ENCODE measurements at regions not wholly inside any gene's neighbourhood (a gene's known extent, or its start where the extent isn't known, plus 50 kb on each side); places are given as distances from the start of the nearest gene placed in this dataset.

- Histone ChIP-seq H3K9me3 (ENCODE audit: control insufficient read depth, low read depth, low read length) (no peaks in the 10 kb centered on the region), H3K27ac (ENCODE audit: low read length) (no peak overlapping the region), H3K4me3 (ENCODE audit: low read length) (no peak overlapping the region), H3K9ac (ENCODE audit: low read length) (no peak overlapping the region), H3K4me1 (ENCODE audit: control insufficient read depth, low read depth, low read length) (peaks cover 6% of the 10 kb centered on the region), H3K27me3 (ENCODE audit: control insufficient read depth, insufficient read depth, low read length) (no peaks in the 10 kb centered on the region), H3K36me3 (ENCODE audit: control insufficient read depth, low read depth, low read length) (no peaks in the 10 kb centered on the region)
These were observed 1683.2 kb downstream of the MAT2B start for GRCh38 chr5:165188556-165189175.

GRCh38 chr5:165196961-165197360 is 1691.5 kb downstream of the MAT2B start:
- H3K27me3 ChIP-seq (ENCODE audit: control insufficient read depth, insufficient read depth, low read length), result no peaks in the 10 kb centered on the region
- H3K9me3 ChIP-seq (ENCODE audit: control insufficient read depth, low read depth, low read length), result no peaks in the 10 kb centered on the region
- H3K36me3 ChIP-seq (ENCODE audit: control insufficient read depth, low read depth, low read length), result no peaks in the 10 kb centered on the region
- H3K4me1 ChIP-seq (ENCODE audit: control insufficient read depth, low read depth, low read length), result no peaks in the 10 kb centered on the region
- H3K27ac ChIP-seq (ENCODE audit: low read length), result no peak overlapping the region
- H3K9ac ChIP-seq (ENCODE audit: low read length), result no peak overlapping the region
- H3K4me3 ChIP-seq (ENCODE audit: low read length), result no peak overlapping the region

GRCh38 chr5:165201369-165201768 is 1696.0 kb downstream of the MAT2B start:
- H3K4me1 ChIP-seq (ENCODE audit: control insufficient read depth, low read depth, low read length), result peaks cover 3% of the 10 kb centered on the region
- no peak overlapping the region for H3K27ac ChIP-seq (ENCODE audit: low read length)
- no peak overlapping the region for H3K4me3 ChIP-seq (ENCODE audit: low read length)
- H3K27me3 ChIP-seq (ENCODE audit: control insufficient read depth, insufficient read depth, low read length), result no peaks in the 10 kb centered on the region
- H3K9ac ChIP-seq (ENCODE audit: low read length), result no peak overlapping the region
- no peaks in the 10 kb centered on the region for H3K9me3 ChIP-seq (ENCODE audit: control insufficient read depth, low read depth, low read length)
- H3K36me3 ChIP-seq (ENCODE audit: control insufficient read depth, low read depth, low read length), result no peaks in the 10 kb centered on the region

GRCh38 chr5:165201771-165202518 is 1696.5 kb downstream of the MAT2B start:
- Histone ChIP-seq H3K9ac (ENCODE audit: low read length) (no peak overlapping the region), H3K36me3 (ENCODE audit: control insufficient read depth, low read depth, low read length) (no peaks in the 10 kb centered on the region), H3K4me1 (ENCODE audit: control insufficient read depth, low read depth, low read length) (peaks cover 8% of the 10 kb centered on the region), H3K27me3 (ENCODE audit: control insufficient read depth, insufficient read depth, low read length) (no peaks in the 10 kb centered on the region), H3K4me3 (ENCODE audit: low read length) (no peak overlapping the region), H3K9me3 (ENCODE audit: control insufficient read depth, low read depth, low read length) (no peaks in the 10 kb centered on the region), H3K27ac (ENCODE audit: low read length) (no peak overlapping the region)

- H3K4me1 ChIP-seq (ENCODE audit: control insufficient read depth, low read depth, low read length), result peaks cover 12% of the 10 kb centered on the region
- no peaks in the 10 kb centered on the region for H3K36me3 ChIP-seq (ENCODE audit: control insufficient read depth, low read depth, low read length)
- no peak overlapping the region for H3K27ac ChIP-seq (ENCODE audit: low read length)
- no peak overlapping the region for H3K4me3 ChIP-seq (ENCODE audit: low read length)
- no peaks in the 10 kb centered on the region for H3K27me3 ChIP-seq (ENCODE audit: control insufficient read depth, insufficient read depth, low read length)
- no peaks in the 10 kb centered on the region for H3K9me3 ChIP-seq (ENCODE audit: control insufficient read depth, low read depth, low read length)
- no peak overlapping the region for H3K9ac ChIP-seq (ENCODE audit: low read length)
These were observed 1697.1 kb downstream of the MAT2B start for GRCh38 chr5:165202519-165202910.

- Histone ChIP-seq H3K4me3 (ENCODE audit: low read length) (no peak overlapping the region), H3K27ac (ENCODE audit: low read length) (no peak overlapping the region), H3K4me1 (ENCODE audit: control insufficient read depth, low read depth, low read length) (peaks cover 19% of the 10 kb centered on the region), H3K27me3 (ENCODE audit: control insufficient read depth, insufficient read depth, low read length) (no peaks in the 10 kb centered on the region), H3K36me3 (ENCODE audit: control insufficient read depth, low read depth, low read length) (no peaks in the 10 kb centered on the region), H3K9me3 (ENCODE audit: control insufficient read depth, low read depth, low read length) (no peaks in the 10 kb centered on the region), H3K9ac (ENCODE audit: low read length) (no peak overlapping the region)
These were observed 1703.8 kb downstream of the MAT2B start for GRCh38 chr5:165209101-165209727.

- Histone ChIP-seq H3K36me3 (ENCODE audit: control insufficient read depth, low read depth, low read length) (no peaks in the 10 kb centered on the region), H3K27me3 (ENCODE audit: control insufficient read depth, insufficient read depth, low read length) (no peaks in the 10 kb centered on the region), H3K9me3 (ENCODE audit: control insufficient read depth, low read depth, low read length) (no peaks in the 10 kb centered on the region), H3K9ac (ENCODE audit: low read length) (no peak overlapping the region), H3K4me3 (ENCODE audit: low read length) (no peak overlapping the region), H3K27ac (ENCODE audit: low read length) (no peak overlapping the region), H3K4me1 (ENCODE audit: control insufficient read depth, low read depth, low read length) (peaks cover 11% of the 10 kb centered on the region)
These were observed 1719.1 kb downstream of the MAT2B start for GRCh38 chr5:165224366-165225045.

- no peaks in the 10 kb centered on the region for H3K27me3 ChIP-seq (ENCODE audit: control insufficient read depth, insufficient read depth, low read length)
- no peak overlapping the region for H3K27ac ChIP-seq (ENCODE audit: low read length)
- no peak overlapping the region for H3K9ac ChIP-seq (ENCODE audit: low read length)
- H3K4me1 ChIP-seq (ENCODE audit: control insufficient read depth, low read depth, low read length), result peaks cover 27% of the 10 kb centered on the region
- no peaks in the 10 kb centered on the region for H3K36me3 ChIP-seq (ENCODE audit: control insufficient read depth, low read depth, low read length)
- H3K4me3 ChIP-seq (ENCODE audit: low read length), result no peak overlapping the region
- no peaks in the 10 kb centered on the region for H3K9me3 ChIP-seq (ENCODE audit: control insufficient read depth, low read depth, low read length)
These were observed 1722.1 kb downstream of the MAT2B start for GRCh38 chr5:165227515-165227914.

- no peaks in the 10 kb centered on the region for H3K9me3 ChIP-seq (ENCODE audit: control insufficient read depth, low read depth, low read length)
- H3K27ac ChIP-seq (ENCODE audit: low read length), result no peak overlapping the region
- H3K4me1 ChIP-seq (ENCODE audit: control insufficient read depth, low read depth, low read length), result peaks cover 33% of the 10 kb centered on the region
- no peaks in the 10 kb centered on the region for H3K27me3 ChIP-seq (ENCODE audit: control insufficient read depth, insufficient read depth, low read length)
- no peaks in the 10 kb centered on the region for H3K36me3 ChIP-seq (ENCODE audit: control insufficient read depth, low read depth, low read length)
- no peak overlapping the region for H3K4me3 ChIP-seq (ENCODE audit: low read length)
- no peak overlapping the region for H3K9ac ChIP-seq (ENCODE audit: low read length)
These were observed 1722.8 kb downstream of the MAT2B start for GRCh38 chr5:165228184-165228583.

GRCh38 chr5:165231821-165232508 is 1726.5 kb downstream of the MAT2B start:
- H3K4me3 ChIP-seq (ENCODE audit: low read length), result no peak overlapping the region
- H3K27ac ChIP-seq (ENCODE audit: low read length), result peak overlapping the region; percentile 3
- H3K36me3 ChIP-seq (ENCODE audit: control insufficient read depth, low read depth, low read length), result no peaks in the 10 kb centered on the region
- H3K4me1 ChIP-seq (ENCODE audit: control insufficient read depth, low read depth, low read length), result peaks cover 37% of the 10 kb centered on the region
- peaks cover 12% of the 10 kb centered on the region for H3K9me3 ChIP-seq (ENCODE audit: control insufficient read depth, low read depth, low read length)
- no peaks in the 10 kb centered on the region for H3K27me3 ChIP-seq (ENCODE audit: control insufficient read depth, insufficient read depth, low read length)
- no peak overlapping the region for H3K9ac ChIP-seq (ENCODE audit: low read length)

- Histone ChIP-seq H3K27me3 (ENCODE audit: control insufficient read depth, insufficient read depth, low read length) (no peaks in the 10 kb centered on the region), H3K4me1 (ENCODE audit: control insufficient read depth, low read depth, low read length) (peaks cover 37% of the 10 kb centered on the region), H3K4me3 (ENCODE audit: low read length) (no peak overlapping the region), H3K36me3 (ENCODE audit: control insufficient read depth, low read depth, low read length) (no peaks in the 10 kb centered on the region), H3K9ac (ENCODE audit: low read length) (no peak overlapping the region), H3K9me3 (ENCODE audit: control insufficient read depth, low read depth, low read length) (peaks cover 12% of the 10 kb centered on the region), H3K27ac (ENCODE audit: low read length) (peak overlapping the region; percentile 3)
These were observed 1727.2 kb downstream of the MAT2B start for GRCh38 chr5:165232509-165233028.
